Right atrium auricular region (tissue), 2 donors: ENCODE measurements at regions not wholly inside any gene's neighbourhood (a gene's known extent, or its start where the extent isn't known, plus 50 kb on each side); places are given as distances from the start of the nearest gene placed in this dataset.

Experiments
- DNase-seq: peaks from one replicate; pipeline ENCODE4 v3.0.0-alpha.2; 2019; ENCODE audit warnings: low spot score
- H3K27ac ChIP-seq, 2 donors: fragments of 200-600 bp; sonication (generic); 1 replicate in 1 of 2; 2 replicates in 1 of 2; pipeline ENCODE4 v1.5.1; 2016 to 2019
- H3K27me3 ChIP-seq, 2 donors: fragments of 200-600 bp; sonication (generic); one replicate each; pipeline versions ENCODE4 v1.5.1 to v1.6.0; 2017 to 2019
- H3K36me3 ChIP-seq: fragments of 200-600 bp; sonication (generic); one replicate; pipeline ENCODE4 v1.5.1; 2016
- H3K4me1 ChIP-seq, 2 donors: fragments of 200-600 bp; sonication (generic); one replicate each; pipeline versions ENCODE4 v1.5.1 to v1.6.0; 2017 to 2019
- H3K4me3 ChIP-seq, 2 donors: fragments of 200-600 bp; sonication (generic); 1 replicate in 1 of 2; 2 replicates in 1 of 2; pipeline ENCODE4 v1.5.1; 2017 to 2019; ENCODE audit warnings: mild to moderate bottlenecking in 1 of 2, moderate library complexity in 1 of 2
- H3K9me3 ChIP-seq, 2 donors: fragments of 200-600 bp; sonication (generic); one replicate each; pipeline ENCODE4 v1.5.1; 2019
- TF ChIP-seq, protein P1 (sequence below), 2 donors: fragments of 200-600 bp; sonication (generic); IDR thresholded peaks; one replicate each; pipeline ENCODE4 v1.5.1; 2019; ENCODE audit warnings: antibody characterized with exemption in 2 of 2

DNA sequence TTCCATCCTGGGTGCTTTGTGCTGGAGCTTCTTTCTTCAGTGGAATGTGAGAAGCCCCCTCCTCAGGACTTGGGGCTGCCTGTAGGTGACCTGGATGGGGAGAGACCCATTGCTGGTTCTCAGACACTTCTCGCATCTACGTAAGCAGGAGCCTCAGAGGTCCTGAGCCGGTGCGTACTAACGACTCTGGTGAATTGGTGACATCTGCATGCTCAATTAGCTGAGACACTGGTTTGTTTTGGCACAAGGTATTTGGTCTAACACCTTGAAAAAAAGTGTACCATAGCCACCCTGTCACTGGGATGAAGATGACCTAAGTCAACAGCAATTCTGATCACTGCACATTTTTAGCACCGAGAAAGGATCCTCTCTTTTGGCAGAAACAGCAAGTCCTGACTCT, 57.7 kb downstream of the LRRC30 start:
- Histone ChIP-seq H3K36me3 (no peaks in the 10 kb centered on the region), H3K9me3 (no peaks in the 10 kb centered on the region), H3K27ac (no peak overlapping the region), H3K4me1 (no peaks in the 10 kb centered on the region), H3K4me3 (no peak overlapping the region), H3K27me3 (no peaks in the 10 kb centered on the region)
- no peak for DNase-seq
- TF ChIP-seq, protein P1, sequence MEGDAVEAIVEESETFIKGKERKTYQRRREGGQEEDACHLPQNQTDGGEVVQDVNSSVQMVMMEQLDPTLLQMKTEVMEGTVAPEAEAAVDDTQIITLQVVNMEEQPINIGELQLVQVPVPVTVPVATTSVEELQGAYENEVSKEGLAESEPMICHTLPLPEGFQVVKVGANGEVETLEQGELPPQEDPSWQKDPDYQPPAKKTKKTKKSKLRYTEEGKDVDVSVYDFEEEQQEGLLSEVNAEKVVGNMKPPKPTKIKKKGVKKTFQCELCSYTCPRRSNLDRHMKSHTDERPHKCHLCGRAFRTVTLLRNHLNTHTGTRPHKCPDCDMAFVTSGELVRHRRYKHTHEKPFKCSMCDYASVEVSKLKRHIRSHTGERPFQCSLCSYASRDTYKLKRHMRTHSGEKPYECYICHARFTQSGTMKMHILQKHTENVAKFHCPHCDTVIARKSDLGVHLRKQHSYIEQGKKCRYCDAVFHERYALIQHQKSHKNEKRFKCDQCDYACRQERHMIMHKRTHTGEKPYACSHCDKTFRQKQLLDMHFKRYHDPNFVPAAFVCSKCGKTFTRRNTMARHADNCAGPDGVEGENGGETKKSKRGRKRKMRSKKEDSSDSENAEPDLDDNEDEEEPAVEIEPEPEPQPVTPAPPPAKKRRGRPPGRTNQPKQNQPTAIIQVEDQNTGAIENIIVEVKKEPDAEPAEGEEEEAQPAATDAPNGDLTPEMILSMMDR (IDR thresholded peaks at IDR 0.05): no peak

DNA sequence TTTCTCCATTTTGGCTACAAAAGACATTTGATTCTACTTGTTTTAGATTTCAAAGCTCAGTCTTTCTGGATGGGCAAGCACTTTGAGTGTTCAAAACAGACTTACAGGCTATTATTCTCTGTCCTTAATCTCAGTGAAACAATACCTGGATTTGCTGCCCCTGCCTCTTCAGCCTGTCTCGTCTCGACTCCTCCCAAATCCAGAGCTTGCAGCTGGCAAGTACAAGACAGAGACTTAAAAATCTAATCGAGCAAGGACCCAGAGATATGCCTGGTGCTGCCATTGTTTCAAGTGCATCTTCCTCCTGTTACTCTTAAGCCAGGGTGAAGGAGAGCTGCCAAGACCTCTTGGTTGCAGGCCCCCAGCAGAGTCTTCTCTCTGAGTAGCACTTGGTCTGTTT, 59.2 kb downstream of the LRRC30 start:
- Histone ChIP-seq H3K27me3 (no peaks in the 10 kb centered on the region), H3K4me1 (no peaks in the 10 kb centered on the region), H3K9me3 (no peaks in the 10 kb centered on the region), H3K36me3 (no peaks in the 10 kb centered on the region), H3K27ac (no peak overlapping the region), H3K4me3 (no peak overlapping the region)
- TF ChIP-seq, protein P1 (IDR thresholded peaks at IDR 0.05): no peak
- no peak for DNase-seq

DNA sequence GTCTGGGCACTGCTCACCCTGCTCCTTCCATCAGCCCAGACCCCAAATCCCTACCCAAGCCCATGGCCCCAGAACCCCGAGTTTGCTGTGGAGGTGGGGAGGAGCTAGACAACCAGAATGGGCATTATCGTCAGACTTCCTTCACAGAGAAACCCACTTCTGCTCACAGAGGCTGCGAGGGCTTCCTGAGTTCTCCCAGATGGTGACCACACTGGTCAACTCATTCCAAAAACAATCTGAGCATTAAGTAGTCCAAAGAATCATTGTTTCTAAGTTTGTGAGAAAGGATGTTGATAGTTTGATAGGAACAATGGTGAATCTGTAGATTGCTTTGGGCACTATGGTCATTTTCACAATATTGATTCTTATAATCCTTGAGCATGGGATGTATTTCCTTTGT, 60.2 kb downstream of the LRRC30 start:
- no peak for DNase-seq
- no peaks in the 10 kb centered on the region for H3K27me3 ChIP-seq
- no peaks in the 10 kb centered on the region for H3K9me3 ChIP-seq
- no peaks in the 10 kb centered on the region for H3K4me1 ChIP-seq
- TF ChIP-seq, protein P1 (IDR thresholded peaks at IDR 0.05): no peak
- no peak overlapping the region for H3K27ac ChIP-seq
- H3K4me3 ChIP-seq: no peak overlapping the region
- no peaks in the 10 kb centered on the region for H3K36me3 ChIP-seq

DNA sequence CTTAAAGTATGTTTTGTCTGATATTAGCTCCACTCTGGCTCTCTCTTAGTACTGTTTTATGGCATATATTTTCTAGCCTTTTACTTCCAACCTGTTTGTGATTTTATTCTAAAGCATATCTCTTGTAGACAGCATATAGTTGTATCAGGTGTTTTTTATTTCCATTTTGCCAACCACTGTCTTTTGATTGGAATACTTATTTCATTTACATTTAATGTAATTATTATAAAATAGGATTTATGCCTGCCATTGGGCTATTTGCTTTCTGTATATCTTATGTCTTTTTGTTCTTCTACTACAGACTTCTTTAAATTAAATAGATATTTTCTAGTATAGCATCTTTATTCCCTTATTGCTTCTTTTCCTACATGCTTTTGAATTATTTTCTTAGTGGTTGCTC, 67.3 kb downstream of the LRRC30 start:
- peaks cover 0 to 37% of the 10 kb centered on the region in 2 donors for H3K9me3 ChIP-seq

DNA sequence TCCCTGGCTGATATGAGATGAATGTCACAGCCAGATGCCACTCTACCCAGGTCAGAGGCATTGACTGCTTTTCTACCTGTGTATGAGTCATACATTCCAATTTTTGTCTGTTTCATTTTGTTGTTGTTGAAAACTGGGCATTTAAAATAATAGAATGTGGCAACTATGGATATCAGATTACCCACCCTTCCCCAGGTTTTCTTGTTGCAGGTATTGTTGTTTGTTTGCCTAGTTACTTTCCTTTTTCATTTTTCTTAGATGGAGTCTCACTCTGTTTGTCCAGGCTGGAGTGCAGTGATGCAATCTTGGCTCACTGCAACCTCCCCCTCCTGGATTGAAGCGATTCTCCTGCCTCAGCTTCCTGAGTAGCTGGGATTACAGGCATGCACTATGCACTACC, 70.2 kb downstream of the LRRC30 start:
- H3K4me1 ChIP-seq: no peaks in the 10 kb centered on the region
- H3K9me3 ChIP-seq: peaks cover 0 to 37% of the 10 kb centered on the region in 2 donors
- TF ChIP-seq, protein P1 (IDR thresholded peaks at IDR 0.05): no peak
- no peaks in the 10 kb centered on the region for H3K36me3 ChIP-seq
- H3K27ac ChIP-seq: no peak overlapping the region
- no peak for DNase-seq
- H3K4me3 ChIP-seq: no peak overlapping the region
- no peaks in the 10 kb centered on the region for H3K27me3 ChIP-seq

More for the DNA sequence above, 67.3 kb downstream of the LRRC30 start:
- no peaks in the 10 kb centered on the region for H3K36me3 ChIP-seq
- DNase-seq: no peak
- TF ChIP-seq, protein P1 (IDR thresholded peaks at IDR 0.05): no peak
- H3K27ac ChIP-seq: no peak overlapping the region
- H3K4me1 ChIP-seq: no peaks in the 10 kb centered on the region
- no peaks in the 10 kb centered on the region for H3K27me3 ChIP-seq
- H3K4me3 ChIP-seq: no peak overlapping the region

DNA sequence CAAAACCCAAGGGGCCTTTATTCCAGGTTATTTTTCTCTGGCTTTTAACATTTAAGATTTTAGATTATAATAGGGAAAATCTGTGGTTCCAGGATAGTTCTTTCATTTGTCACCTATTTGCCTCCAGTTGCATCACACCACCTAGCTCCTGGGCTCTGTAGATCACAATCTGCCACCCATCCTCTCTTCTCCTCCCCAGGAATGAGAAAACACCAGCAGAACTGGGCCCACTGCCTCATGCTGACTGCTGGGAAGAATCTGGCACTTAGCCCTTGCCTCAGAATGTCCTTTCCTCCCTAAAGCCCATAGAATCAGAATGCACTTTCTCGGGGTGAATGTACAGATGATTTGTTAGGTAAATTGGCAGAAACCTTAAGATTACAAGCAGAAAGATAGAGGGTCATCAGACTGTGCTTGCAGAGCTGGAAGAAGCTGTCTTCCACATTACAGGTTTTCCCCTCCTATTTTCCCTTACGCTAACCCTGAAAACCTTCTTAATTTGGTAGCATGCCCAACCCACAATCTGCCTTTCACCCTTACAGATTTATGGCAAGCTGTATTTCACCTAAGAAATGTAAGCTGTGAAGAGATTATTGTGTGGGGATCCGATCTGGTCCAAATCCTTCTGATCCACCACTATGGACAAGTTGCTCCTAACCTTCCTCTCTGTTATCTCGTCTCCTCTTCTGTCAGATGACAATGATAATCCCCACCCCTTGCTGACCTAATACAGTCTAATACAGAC, 72.6 kb downstream of the LRRC30 start:
- H3K36me3 ChIP-seq: no peaks in the 10 kb centered on the region
- no peaks in the 10 kb centered on the region for H3K27me3 ChIP-seq
- TF ChIP-seq, protein P1 (IDR thresholded peaks at IDR 0.05): no peak
- H3K9me3 ChIP-seq: peaks cover 0 to 26% of the 10 kb centered on the region in 2 donors
- H3K27ac ChIP-seq: no peak overlapping the region
- no peak for DNase-seq
- no peak overlapping the region for H3K4me3 ChIP-seq
- peaks cover 0 to 3% of the 10 kb centered on the region in 2 donors for H3K4me1 ChIP-seq
